ENCODE measurements at regions not wholly inside any gene's neighbourhood (a gene's known extent, or its start where the extent isn't known, plus 50 kb on each side); places are given as distances from the start of the nearest gene placed in this dataset.

- no peaks in the 10 kb centered on the region for H3K4me1 ChIP-seq (ENCODE audit: insufficient read depth, low read length)
- H3K18ac ChIP-seq (ENCODE audit: insufficient read length, low read depth, low read length), result no peak overlapping the region
- Mint-ChIP-seq H3K27ac (peak overlapping the region in 1 of 3 experiments; percentile 59; a peak in 1 of 7 replicates), H3K4me1 (peaks cover 3% of the 10 kb centered on the region in 2 experiments), H3K27me3 (ENCODE audit: low read depth) (no peaks in the 10 kb centered on the region), H3K9me3 (no peaks in the 10 kb centered on the region), H3K4me3 (no peak overlapping the region), H3K36me3 (ENCODE audit: insufficient read depth in 1 of 3, low read depth in 3 of 3) (no peaks in the 10 kb centered on the region)
- no peak overlapping the region for H2BK120ac ChIP-seq (ENCODE audit: low read depth, low read length, poor library complexity, severe bottlenecking)
- H4K20me1 ChIP-seq (ENCODE audit: control insufficient read depth, insufficient read depth, insufficient read length), result no peaks in the 10 kb centered on the region
- no peak overlapping the region for H3K23ac ChIP-seq (ENCODE audit: insufficient read length, low read depth, low read length)
- no peak for DNase-seq
- no peak overlapping the region for H3K56ac ChIP-seq (ENCODE audit: insufficient read length, low read depth, low read length)
- H2BK5ac ChIP-seq (ENCODE audit: insufficient read length, low read length), result no peak overlapping the region
- H3K23me2 ChIP-seq (ENCODE audit: insufficient read length, low read depth, low read length, poor library complexity, severe bottlenecking), result no peaks in the 10 kb centered on the region
- no peaks in the 10 kb centered on the region for H3K27me3 ChIP-seq (ENCODE audit: insufficient read depth, low read length)
- no peak overlapping the region for H4K5ac ChIP-seq (ENCODE audit: insufficient read length, low read depth, low read length)
- H4K91ac ChIP-seq (ENCODE audit: insufficient read length, low read depth, low read length), result no peak overlapping the region
- H2AK5ac ChIP-seq (ENCODE audit: insufficient read length, low read length), result no peak overlapping the region
- no peaks in the 10 kb centered on the region for H3K79me2 ChIP-seq (ENCODE audit: insufficient read depth, low read length)
- no peak overlapping the region for H2BK20ac ChIP-seq (ENCODE audit: low read depth, low read length, poor library complexity, severe bottlenecking)
- H3K14ac ChIP-seq (ENCODE audit: insufficient read depth, low read length), result no peak overlapping the region
- TF ChIP-seq CTCF (conservative IDR thresholded peaks at IDR 0.05), result no peak
- H2AFZ ChIP-seq (ENCODE audit: low read length), result no peak overlapping the region
- no peak overlapping the region for H4K8ac ChIP-seq (replicated peaks; ENCODE audit: insufficient read length, low read depth, low read length)
- no peak overlapping the region for H3K9ac ChIP-seq (ENCODE audit: extremely low read depth, insufficient read length, low read length)
- no peak overlapping the region for H2BK12ac ChIP-seq (ENCODE audit: insufficient read length, low read depth, low read length)
- no peak overlapping the region for H3K27ac ChIP-seq (ENCODE audit: insufficient read length, low read depth, low read length)
- no peaks in the 10 kb centered on the region for H3K79me1 ChIP-seq (ENCODE audit: insufficient read depth, low read depth, low read length, poor library complexity, severe bottlenecking)
- H3T11ph ChIP-seq (ENCODE audit: low read length), result no peak overlapping the region
- no peak overlapping the region for H2BK15ac ChIP-seq (ENCODE audit: low read depth, low read length)
- H3K4ac ChIP-seq (ENCODE audit: low read depth, low read length), result no peak overlapping the region
- WGBS (ENCODE audit: extremely low coverage, insufficient read length, low lambda C conversion rate), result no CpG with 5 or more reads among the region's 2 CpGs
- no peaks in the 10 kb centered on the region for H3K9me3 ChIP-seq (ENCODE audit: control insufficient read depth, low read depth, low read length)
- H3K4me2 ChIP-seq (ENCODE audit: insufficient read depth, insufficient read length, low read length), result no peak overlapping the region
Measured at GRCh38 chr2:145059914-145060313, 540.0 kb upstream of the ZEB2 start.
